Fibroblast of the aortic adventitia (primary cell): ENCODE measurements at regions not wholly inside any gene's neighbourhood (a gene's known extent, or its start where the extent isn't known, plus 50 kb on each side); places are given as distances from the start of the nearest gene placed in this dataset.

Experiments used
- DNase-seq: peaks from one replicate; pipeline ENCODE4 v3.0.0-alpha.2; 2010; ENCODE audit warnings: low read depth
- H3K4me3 ChIP-seq: 2 replicates; pipeline ENCODE4 v1.5.1; 2011; ENCODE audit warnings: low read depth, mild to moderate bottlenecking, control low read depth, low read length, moderate library complexity
- TF ChIP-seq, protein P1 (sequence below): IDR thresholded peaks from 2 replicates; pipeline ENCODE4 v1.5.1; 2011; ENCODE audit warnings: mild to moderate bottlenecking, low read length, control low read depth, inconsistent platforms; ENCODE audit not compliant: insufficient read depth

DNA sequence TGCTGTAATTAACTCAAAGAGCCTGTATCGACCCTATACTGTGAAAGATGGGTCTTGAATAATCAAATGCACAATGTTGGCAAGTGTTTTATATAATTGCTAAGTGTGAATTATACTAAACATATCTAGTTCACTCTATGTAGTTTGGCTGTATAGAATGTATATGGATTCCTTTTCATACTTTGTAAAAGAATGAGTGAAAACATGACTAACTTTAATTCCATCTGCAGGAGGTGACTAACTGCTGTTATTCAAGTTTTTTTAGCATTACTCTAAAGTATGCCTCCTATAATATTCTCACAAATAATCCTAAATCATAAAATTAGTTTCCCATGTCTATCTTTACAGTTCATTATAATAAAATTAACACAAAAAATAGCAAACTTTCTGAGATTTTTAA lies 394.0 kb upstream of the MON1B start:
- TF ChIP-seq, protein P1, sequence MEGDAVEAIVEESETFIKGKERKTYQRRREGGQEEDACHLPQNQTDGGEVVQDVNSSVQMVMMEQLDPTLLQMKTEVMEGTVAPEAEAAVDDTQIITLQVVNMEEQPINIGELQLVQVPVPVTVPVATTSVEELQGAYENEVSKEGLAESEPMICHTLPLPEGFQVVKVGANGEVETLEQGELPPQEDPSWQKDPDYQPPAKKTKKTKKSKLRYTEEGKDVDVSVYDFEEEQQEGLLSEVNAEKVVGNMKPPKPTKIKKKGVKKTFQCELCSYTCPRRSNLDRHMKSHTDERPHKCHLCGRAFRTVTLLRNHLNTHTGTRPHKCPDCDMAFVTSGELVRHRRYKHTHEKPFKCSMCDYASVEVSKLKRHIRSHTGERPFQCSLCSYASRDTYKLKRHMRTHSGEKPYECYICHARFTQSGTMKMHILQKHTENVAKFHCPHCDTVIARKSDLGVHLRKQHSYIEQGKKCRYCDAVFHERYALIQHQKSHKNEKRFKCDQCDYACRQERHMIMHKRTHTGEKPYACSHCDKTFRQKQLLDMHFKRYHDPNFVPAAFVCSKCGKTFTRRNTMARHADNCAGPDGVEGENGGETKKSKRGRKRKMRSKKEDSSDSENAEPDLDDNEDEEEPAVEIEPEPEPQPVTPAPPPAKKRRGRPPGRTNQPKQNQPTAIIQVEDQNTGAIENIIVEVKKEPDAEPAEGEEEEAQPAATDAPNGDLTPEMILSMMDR, result no peak
- H3K4me3 ChIP-seq, result no peak overlapping the region
- DNase-seq, result no peak

DNA sequence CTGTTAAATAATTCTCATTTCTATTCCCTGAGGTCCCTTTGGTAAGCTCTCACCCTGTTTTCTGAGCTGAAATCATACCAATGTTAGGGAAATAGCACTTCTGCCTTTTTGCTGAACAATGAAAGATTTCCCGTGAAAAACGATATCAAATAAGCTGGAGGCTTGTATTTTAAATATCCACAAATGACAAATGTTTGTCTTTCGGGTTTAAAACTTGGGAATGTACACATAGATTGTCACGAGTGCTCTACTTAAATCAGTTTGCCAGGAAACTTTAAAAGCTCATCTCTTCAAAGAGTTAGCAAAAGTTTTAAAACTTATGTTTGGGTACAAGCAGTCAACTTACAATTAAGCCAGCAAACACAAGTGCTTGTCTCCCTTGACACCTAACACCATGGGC lies 393.5 kb upstream of the MON1B start:
- TF ChIP-seq, protein P1, result no peak
- no peak for DNase-seq
- no peak overlapping the region for H3K4me3 ChIP-seq

DNA sequence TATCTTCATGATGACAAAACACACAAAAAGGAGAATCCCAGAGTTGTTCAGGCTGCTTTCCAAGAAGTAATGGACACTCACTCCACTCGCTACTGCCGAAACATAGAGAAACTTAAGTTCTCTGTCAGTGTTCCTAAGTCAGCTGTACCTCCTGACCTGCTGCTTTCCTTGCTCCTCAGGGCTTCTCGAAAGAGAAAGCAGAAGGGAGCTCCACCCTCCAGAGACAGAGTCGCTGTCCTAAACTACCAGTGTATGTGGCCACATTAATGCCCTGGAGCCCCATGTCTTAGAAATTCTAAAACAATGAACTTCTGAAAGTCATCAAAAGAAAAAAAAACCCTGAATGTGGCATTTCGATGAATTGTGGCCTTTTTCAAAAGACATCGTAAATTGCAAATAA lies 390.8 kb upstream of the MON1B start:
- TF ChIP-seq, protein P1, result no peak
- H3K4me3 ChIP-seq, result no peak overlapping the region
- DNase-seq, result no peak

DNA sequence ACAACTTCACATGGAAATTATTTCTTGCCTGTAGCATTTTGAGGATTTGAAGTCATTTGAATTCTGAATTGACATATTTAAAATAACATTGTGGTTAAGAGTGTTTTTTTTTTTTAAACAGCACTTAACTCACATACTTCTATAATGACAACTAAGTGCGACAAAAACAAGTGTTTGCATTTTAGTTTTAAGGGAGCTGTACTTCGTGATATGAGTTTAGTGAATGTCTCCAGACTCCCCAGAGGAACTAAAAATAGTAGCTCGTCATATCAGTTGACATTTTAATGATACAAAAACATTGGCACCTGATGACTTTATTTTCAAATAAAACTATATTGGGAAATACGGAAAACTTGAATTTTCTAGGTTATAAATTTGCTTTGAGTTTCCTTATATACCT lies 389.6 kb upstream of the MON1B start:
- no peak for DNase-seq
- H3K4me3 ChIP-seq, result no peak overlapping the region
- TF ChIP-seq, protein P1, result no peak

DNA sequence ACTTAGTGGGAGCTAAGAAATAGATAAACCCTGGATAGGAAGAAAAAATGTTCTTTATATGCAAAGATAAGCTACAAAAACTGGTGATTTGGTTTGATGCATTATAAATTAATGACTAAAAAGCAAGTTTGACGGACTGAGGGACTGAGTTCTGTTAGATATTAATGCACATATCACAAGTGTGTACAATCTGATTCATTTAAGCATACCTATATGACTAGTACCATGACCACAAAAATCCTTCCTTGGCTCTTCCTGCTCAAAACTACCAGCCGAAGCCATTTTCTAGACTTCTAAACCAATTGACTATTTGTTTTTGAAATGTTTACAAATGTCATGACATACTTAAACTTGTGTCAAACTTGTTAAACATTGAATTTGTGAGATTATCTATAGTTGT lies 374.5 kb upstream of the MON1B start:
- no peak for DNase-seq
- TF ChIP-seq, protein P1, result no peak
- no peak overlapping the region for H3K4me3 ChIP-seq

DNA sequence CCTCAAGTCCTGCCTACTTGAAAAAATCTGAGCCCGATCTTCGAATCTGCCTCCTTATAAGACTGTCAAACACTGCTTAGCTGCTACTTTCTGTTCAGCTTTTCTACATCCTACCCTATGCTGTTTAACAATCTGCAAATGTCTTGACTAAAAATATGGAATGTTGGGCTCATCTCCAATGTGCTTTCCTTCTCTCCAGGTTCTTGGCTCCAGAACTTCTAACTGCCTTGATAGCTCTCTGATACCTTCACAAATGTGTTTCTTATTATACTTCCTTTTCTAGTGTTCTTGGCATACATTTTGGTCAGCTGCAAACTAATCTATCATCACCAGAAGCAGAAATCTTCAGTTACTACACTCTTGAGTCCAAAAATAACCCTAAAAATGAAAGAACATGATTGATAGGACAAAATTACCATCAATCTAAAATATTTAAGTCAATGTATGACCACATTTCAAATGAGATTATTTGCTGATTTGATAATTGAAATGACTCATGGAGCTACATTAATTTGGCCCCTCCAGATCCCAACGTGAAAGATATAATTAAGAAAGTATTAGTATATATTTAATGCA lies 372.3 kb upstream of the MON1B start:
- peak; percentile 62 for DNase-seq
- TF ChIP-seq, protein P1, result no peak
- H3K4me3 ChIP-seq, result no peak overlapping the region
